ENCODE measurements at regions not wholly inside any gene's neighbourhood (a gene's known extent, or its start where the extent isn't known, plus 50 kb on each side); places are given as distances from the start of the nearest gene placed in this dataset.

GRCh38 chr10:89861584-89862301 lies 160.4 kb downstream of the KIF20B start:
- Mint-ChIP-seq H3K27ac (peak overlapping the region; percentile 72), H3K4me3 (peak overlapping the region; percentile 35), H3K4me1 (peaks cover 17% of the 10 kb centered on the region), H3K36me3 (ENCODE audit: low read depth) (no peaks in the 10 kb centered on the region), H3K27me3 (peaks cover 6% of the 10 kb centered on the region), H3K9me3 (no peaks in the 10 kb centered on the region)
- peak; percentile 64 for DNase-seq
- intact Hi-C loops (cut with micrococcal nuclease) = loop anchor here (1.0 to 10.0 kb wide), 4 partner anchors 56 to 979 kb away; partner anchors contain the start of genes KIF20B and STAMBPL1

DNA sequence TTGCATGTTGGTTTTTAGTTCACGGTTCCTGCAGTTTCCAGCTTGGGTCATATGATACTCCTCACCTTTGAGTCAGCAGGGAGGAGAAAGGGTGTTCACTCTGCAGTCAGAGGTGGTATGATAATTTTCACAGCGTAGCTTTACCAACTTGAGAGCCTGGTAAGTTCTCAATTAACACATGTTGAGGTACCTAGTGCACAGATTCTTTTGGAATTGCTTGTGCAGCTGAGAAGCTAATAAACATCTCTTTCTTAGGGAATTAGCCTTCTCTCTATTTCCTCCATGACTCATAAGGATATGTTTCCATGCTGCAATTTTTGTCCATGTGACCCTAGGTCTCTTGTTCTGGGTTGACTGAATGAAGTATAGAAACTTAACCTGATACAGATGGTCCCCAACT lies 166.6 kb downstream of the KIF20B start:
- no peaks in the 10 kb centered on the region for H3K36me3 Mint-ChIP-seq (ENCODE audit: low read depth)
- no peaks in the 10 kb centered on the region for H3K4me1 Mint-ChIP-seq
- no peaks in the 10 kb centered on the region for H3K9me3 Mint-ChIP-seq
- no peak overlapping the region for H3K4me3 Mint-ChIP-seq
- peaks cover 27% of the 10 kb centered on the region for H3K27me3 Mint-ChIP-seq
- intact Hi-C loops (cut with micrococcal nuclease) = loop anchor here (10.0 kb wide), 1 partner anchor 227 kb away; no protein-coding TSS in a partner anchor
- H3K27ac Mint-ChIP-seq = no peak overlapping the region
- no peak for DNase-seq

DNA sequence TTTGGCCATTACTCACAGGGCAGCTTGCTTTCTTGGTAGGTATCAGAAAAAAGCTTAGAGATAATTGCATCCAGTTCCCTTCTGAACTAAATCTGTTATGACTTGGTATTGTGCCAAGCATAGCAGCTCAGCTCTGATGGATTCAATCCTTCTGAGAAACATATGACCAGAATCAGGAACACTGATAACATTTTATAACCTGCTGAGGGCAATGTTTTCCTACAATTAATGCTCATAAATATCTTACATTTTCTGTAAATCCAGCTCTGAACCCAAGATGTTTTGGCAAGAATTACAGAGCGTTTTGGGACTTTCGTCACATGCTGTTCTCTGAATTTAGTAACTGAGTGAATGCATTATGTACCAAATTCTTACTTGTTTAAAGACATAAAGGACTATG lies 167.8 kb downstream of the KIF20B start:
- Mint-ChIP-seq H3K4me1 (no peaks in the 10 kb centered on the region), H3K27me3 (peaks cover 27% of the 10 kb centered on the region), H3K27ac (no peak overlapping the region), H3K36me3 (ENCODE audit: low read depth) (no peaks in the 10 kb centered on the region), H3K9me3 (no peaks in the 10 kb centered on the region), H3K4me3 (no peak overlapping the region)
- intact Hi-C loops (cut with micrococcal nuclease) = loop anchor here (10.0 kb wide), 1 partner anchor 226 kb away; no protein-coding TSS in a partner anchor
- no peak for DNase-seq

GRCh38 chr10:89869592-89870156 lies 168.3 kb downstream of the KIF20B start:
- no peak overlapping the region for H3K27ac Mint-ChIP-seq
- H3K36me3 Mint-ChIP-seq (ENCODE audit: low read depth) = no peaks in the 10 kb centered on the region
- intact Hi-C loops (cut with micrococcal nuclease) = loop anchor here (10.0 kb wide), 1 partner anchor 225 kb away; no protein-coding TSS in a partner anchor
- DNase-seq = no peak
- H3K27me3 Mint-ChIP-seq = peaks cover 27% of the 10 kb centered on the region
- no peaks in the 10 kb centered on the region for H3K9me3 Mint-ChIP-seq
- H3K4me1 Mint-ChIP-seq = no peaks in the 10 kb centered on the region
- no peak overlapping the region for H3K4me3 Mint-ChIP-seq

DNA sequence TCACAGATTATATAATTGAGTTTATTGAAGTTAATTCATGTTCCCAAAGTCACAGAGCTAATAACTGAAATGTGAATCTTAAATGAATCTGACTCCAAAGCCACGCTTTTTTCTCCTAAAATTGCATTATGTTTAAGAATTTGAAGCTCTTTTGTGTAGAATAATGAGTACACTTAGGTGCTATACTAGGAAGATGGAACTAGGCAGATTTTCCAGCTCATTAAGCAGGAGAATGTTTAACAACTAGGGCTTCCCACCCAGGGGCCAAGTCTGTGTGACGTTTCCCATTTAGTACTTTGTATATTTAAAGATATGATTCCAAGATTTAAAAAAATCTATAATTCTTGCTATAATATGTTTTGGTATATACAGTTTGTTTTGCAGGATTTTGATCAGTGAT lies 169.5 kb downstream of the KIF20B start:
- H3K9me3 Mint-ChIP-seq = no peaks in the 10 kb centered on the region
- intact Hi-C loops (cut with micrococcal nuclease) = no loop called here
- H3K36me3 Mint-ChIP-seq (ENCODE audit: low read depth) = no peaks in the 10 kb centered on the region
- H3K27me3 Mint-ChIP-seq = peaks cover 26% of the 10 kb centered on the region
- no peak overlapping the region for H3K4me3 Mint-ChIP-seq
- no peak for DNase-seq
- no peaks in the 10 kb centered on the region for H3K4me1 Mint-ChIP-seq
- no peak overlapping the region for H3K27ac Mint-ChIP-seq

GRCh38 chr10:89873055-89873454 lies 171.7 kb downstream of the KIF20B start:
- no peak overlapping the region for H3K27ac Mint-ChIP-seq
- no peak overlapping the region for H3K4me3 Mint-ChIP-seq
- intact Hi-C loops (cut with micrococcal nuclease) = no loop called here
- no peaks in the 10 kb centered on the region for H3K36me3 Mint-ChIP-seq (ENCODE audit: low read depth)
- H3K9me3 Mint-ChIP-seq = no peaks in the 10 kb centered on the region
- no peaks in the 10 kb centered on the region for H3K4me1 Mint-ChIP-seq
- DNase-seq = no peak
- peaks cover 19% of the 10 kb centered on the region for H3K27me3 Mint-ChIP-seq

- Mint-ChIP-seq H3K27me3 (peaks cover 13% of the 10 kb centered on the region), H3K4me1 (no peaks in the 10 kb centered on the region), H3K9me3 (no peaks in the 10 kb centered on the region), H3K4me3 (no peak overlapping the region), H3K36me3 (ENCODE audit: low read depth) (no peaks in the 10 kb centered on the region), H3K27ac (no peak overlapping the region)
- intact Hi-C loops (cut with micrococcal nuclease) = no loop called here
- no peak for DNase-seq
These were observed 174.2 kb downstream of the KIF20B start for GRCh38 chr10:89875557-89875956.

DNA sequence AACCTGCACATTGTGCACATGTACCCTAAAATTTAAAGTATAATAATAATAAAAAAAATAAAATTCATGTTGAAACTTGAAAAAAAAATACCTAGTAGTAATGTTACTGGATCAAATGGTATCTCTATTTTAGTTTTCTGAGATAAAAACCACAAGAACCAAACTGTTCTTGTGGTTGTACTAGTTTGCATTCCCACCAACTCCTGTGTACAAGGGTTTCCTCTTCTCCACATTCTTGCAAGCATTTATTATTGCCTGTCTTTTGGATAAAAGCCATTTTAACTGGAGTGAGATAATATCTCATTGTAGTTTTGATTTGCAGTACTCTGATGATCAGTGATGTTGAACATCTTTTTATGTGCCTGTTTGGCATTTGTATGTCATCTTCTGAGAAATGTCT lies 177.7 kb downstream of the KIF20B start:
- Mint-ChIP-seq H3K9me3 (peaks cover 11% of the 10 kb centered on the region), H3K36me3 (ENCODE audit: low read depth) (no peaks in the 10 kb centered on the region), H3K27ac (no peak overlapping the region), H3K4me1 (no peaks in the 10 kb centered on the region), H3K27me3 (peaks cover 31% of the 10 kb centered on the region), H3K4me3 (no peak overlapping the region)
- intact Hi-C loops (cut with micrococcal nuclease) = no loop called here
- DNase-seq = no peak

- Mint-ChIP-seq H3K36me3 (ENCODE audit: low read depth) (no peaks in the 10 kb centered on the region), H3K27ac (no peak overlapping the region), H3K27me3 (peaks cover 16% of the 10 kb centered on the region), H3K4me3 (no peak overlapping the region), H3K9me3 (peaks cover 3% of the 10 kb centered on the region), H3K4me1 (no peaks in the 10 kb centered on the region)
- DNase-seq = no peak
- intact Hi-C loops (cut with micrococcal nuclease) = no loop called here
These were observed 186.0 kb downstream of the KIF20B start for GRCh38 chr10:89887406-89887805.

GRCh38 chr10:89887830-89888229 lies 186.4 kb downstream of the KIF20B start:
- intact Hi-C loops (cut with micrococcal nuclease) = no loop called here
- H3K4me3 Mint-ChIP-seq = no peak overlapping the region
- H3K27me3 Mint-ChIP-seq = peaks cover 14% of the 10 kb centered on the region
- H3K36me3 Mint-ChIP-seq (ENCODE audit: low read depth) = no peaks in the 10 kb centered on the region
- no peak overlapping the region for H3K27ac Mint-ChIP-seq
- DNase-seq = no peak
- no peaks in the 10 kb centered on the region for H3K9me3 Mint-ChIP-seq
- H3K4me1 Mint-ChIP-seq = no peaks in the 10 kb centered on the region

DNA sequence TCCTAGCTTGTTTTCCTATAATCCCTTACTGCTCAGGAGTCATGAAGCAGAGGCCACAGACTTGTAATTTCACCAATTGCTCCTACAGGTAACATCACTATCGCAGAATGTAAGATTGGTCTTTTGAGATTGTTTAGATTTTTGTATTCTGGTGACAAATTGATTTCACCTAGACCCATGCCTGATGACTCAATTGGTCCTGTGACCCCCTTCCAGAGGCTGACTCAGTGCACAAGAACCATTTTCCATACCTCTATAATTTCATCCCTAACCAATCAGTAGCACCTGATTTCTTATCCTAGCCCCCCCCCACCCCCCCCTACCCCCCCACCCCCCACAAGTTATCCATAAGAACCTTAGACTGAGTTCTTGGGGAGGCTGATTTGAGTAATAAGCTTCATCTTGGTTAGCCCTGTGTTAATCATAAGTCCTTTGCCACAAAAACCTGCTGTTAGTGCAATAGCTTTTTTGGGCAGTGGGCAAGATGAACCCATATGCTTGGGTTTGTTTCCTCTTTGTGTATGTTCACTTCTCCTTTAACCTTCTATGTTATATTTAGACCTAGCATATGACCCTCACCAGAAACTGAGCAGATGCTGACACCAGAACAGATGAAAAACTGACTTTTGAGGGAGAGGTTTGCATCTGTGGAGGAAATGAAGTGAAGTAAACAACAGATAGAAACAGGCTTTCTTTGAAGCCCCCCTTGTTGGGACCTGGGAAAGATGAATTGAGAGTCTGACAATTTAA lies 187.1 kb downstream of the KIF20B start:
- Mint-ChIP-seq H3K27me3 (peaks cover 14% of the 10 kb centered on the region), H3K4me1 (no peaks in the 10 kb centered on the region)
- intact Hi-C loops (cut with micrococcal nuclease) = no loop called here

GRCh38 chr10:89889606-89890005 lies 188.2 kb downstream of the KIF20B start:
- DNase-seq = no peak
- Mint-ChIP-seq H3K9me3 (no peaks in the 10 kb centered on the region), H3K27ac (no peak overlapping the region), H3K36me3 (ENCODE audit: low read depth) (no peaks in the 10 kb centered on the region), H3K4me1 (no peaks in the 10 kb centered on the region), H3K27me3 (peaks cover 17% of the 10 kb centered on the region), H3K4me3 (no peak overlapping the region)
- intact Hi-C loops (cut with micrococcal nuclease) = no loop called here

More for the DNA sequence above, 187.1 kb downstream of the KIF20B start:
- Mint-ChIP-seq H3K36me3 (ENCODE audit: low read depth) (no peaks in the 10 kb centered on the region), H3K27ac (no peak overlapping the region), H3K9me3 (no peaks in the 10 kb centered on the region), H3K4me3 (no peak overlapping the region)
- no peak for DNase-seq

GRCh38 chr10:89891006-89891535 lies 189.7 kb downstream of the KIF20B start:
- no peaks in the 10 kb centered on the region for H3K4me1 Mint-ChIP-seq
- peaks cover 18% of the 10 kb centered on the region for H3K27me3 Mint-ChIP-seq
- intact Hi-C loops (cut with micrococcal nuclease) = no loop called here
- no peak overlapping the region for H3K27ac Mint-ChIP-seq
- no peak overlapping the region for H3K4me3 Mint-ChIP-seq
- H3K9me3 Mint-ChIP-seq = no peaks in the 10 kb centered on the region
- DNase-seq = no peak
- no peaks in the 10 kb centered on the region for H3K36me3 Mint-ChIP-seq (ENCODE audit: low read depth)

DNA sequence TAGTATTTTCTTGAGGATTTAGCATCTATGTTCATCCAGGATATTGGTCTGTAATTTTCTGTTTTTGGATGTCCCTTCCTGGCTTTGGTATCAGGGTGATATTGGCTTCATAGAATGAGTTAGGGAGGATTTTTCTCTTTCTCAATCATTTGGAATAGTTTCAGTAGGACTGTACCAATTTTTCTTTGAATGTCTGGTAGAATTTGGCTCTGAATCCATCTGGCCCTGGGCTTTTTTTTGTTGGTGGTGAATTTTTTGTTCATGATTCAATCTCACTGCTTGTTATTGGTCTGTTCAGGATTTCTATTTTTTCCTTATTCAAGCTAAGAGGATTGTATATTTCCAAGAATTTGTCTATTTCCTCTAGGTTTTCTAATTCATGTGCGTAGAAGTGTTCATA lies 192.7 kb downstream of the KIF20B start:
- no peaks in the 10 kb centered on the region for H3K36me3 Mint-ChIP-seq (ENCODE audit: low read depth)
- peaks cover 14% of the 10 kb centered on the region for H3K27me3 Mint-ChIP-seq
- DNase-seq = no peak
- H3K4me1 Mint-ChIP-seq = no peaks in the 10 kb centered on the region
- intact Hi-C loops (cut with micrococcal nuclease) = no loop called here
- no peak overlapping the region for H3K27ac Mint-ChIP-seq
- no peaks in the 10 kb centered on the region for H3K9me3 Mint-ChIP-seq
- no peak overlapping the region for H3K4me3 Mint-ChIP-seq
